ENCODE measurements at regions not wholly inside any gene's neighbourhood (a gene's known extent, or its start where the extent isn't known, plus 50 kb on each side); places are given as distances from the start of the nearest gene placed in this dataset.

GRCh38 chr16:55045329-55045728 is 114.7 kb downstream of the IRX5 start:
- TF ChIP-seq, protein P1, sequence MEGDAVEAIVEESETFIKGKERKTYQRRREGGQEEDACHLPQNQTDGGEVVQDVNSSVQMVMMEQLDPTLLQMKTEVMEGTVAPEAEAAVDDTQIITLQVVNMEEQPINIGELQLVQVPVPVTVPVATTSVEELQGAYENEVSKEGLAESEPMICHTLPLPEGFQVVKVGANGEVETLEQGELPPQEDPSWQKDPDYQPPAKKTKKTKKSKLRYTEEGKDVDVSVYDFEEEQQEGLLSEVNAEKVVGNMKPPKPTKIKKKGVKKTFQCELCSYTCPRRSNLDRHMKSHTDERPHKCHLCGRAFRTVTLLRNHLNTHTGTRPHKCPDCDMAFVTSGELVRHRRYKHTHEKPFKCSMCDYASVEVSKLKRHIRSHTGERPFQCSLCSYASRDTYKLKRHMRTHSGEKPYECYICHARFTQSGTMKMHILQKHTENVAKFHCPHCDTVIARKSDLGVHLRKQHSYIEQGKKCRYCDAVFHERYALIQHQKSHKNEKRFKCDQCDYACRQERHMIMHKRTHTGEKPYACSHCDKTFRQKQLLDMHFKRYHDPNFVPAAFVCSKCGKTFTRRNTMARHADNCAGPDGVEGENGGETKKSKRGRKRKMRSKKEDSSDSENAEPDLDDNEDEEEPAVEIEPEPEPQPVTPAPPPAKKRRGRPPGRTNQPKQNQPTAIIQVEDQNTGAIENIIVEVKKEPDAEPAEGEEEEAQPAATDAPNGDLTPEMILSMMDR (IDR thresholded peaks at IDR 0.05; ENCODE audit: insufficient read depth, low read depth, low read length): no peak
- TF ChIP-seq EZH2 (IDR thresholded peaks at IDR 0.05; ENCODE audit: insufficient read depth, low read length): no peak
